AG04450 (cell line): ENCODE measurements at regions not wholly inside any gene's neighbourhood (a gene's known extent, or its start where the extent isn't known, plus 50 kb on each side); places are given as distances from the start of the nearest gene placed in this dataset.

ENCODE experiments used
- CTCF ChIA-PET: fragments of 300-600, 350-600 bp; formaldehyde crosslinking; extraction: SDS; loops from one replicate; lab custom pipeline; 2022; ENCODE audit warnings: antibody characterized with exemption, inconsistent platforms; lab: Charles Lee
- POLR2A ChIA-PET: fragments of 350-600 bp; formaldehyde crosslinking; extraction: SDS; loops from one replicate; lab custom pipeline; 2021; ENCODE audit warnings: antibody characterized with exemption, inconsistent platforms; lab: Yijun Ruan, JAX
- DNase-seq: peaks from one replicate; pipeline ENCODE4 v3.0.0-alpha.2; 2011; ENCODE audit warnings: low read depth, low spot score
- H3K27ac ChIP-seq: one replicate; pipeline ENCODE4 v1.5.1; 2012; ENCODE audit warnings: low read depth, low read length, control low read depth
- H3K27me3 ChIP-seq: one replicate; pipeline ENCODE4 v1.6.0; 2012; ENCODE audit warnings: low read length; ENCODE audit not compliant: control insufficient read depth, insufficient read depth
- H3K4me3 ChIP-seq: 2 replicates; pipeline ENCODE4 v1.5.1; 2011; ENCODE audit warnings: mild to moderate bottlenecking, low read depth, low read length, control low read depth
- H3K9me3 ChIP-seq: 2 replicates; pipeline ENCODE4 v1.5.1; 2012; ENCODE audit warnings: low read length; ENCODE audit not compliant: control insufficient read depth, insufficient read depth
- TF ChIP-seq, protein P1 (sequence below): IDR thresholded peaks from 2 replicates; pipeline ENCODE4 v1.5.1; 2011; ENCODE audit warnings: low read depth, low read length, control low read depth, inconsistent platforms

DNA sequence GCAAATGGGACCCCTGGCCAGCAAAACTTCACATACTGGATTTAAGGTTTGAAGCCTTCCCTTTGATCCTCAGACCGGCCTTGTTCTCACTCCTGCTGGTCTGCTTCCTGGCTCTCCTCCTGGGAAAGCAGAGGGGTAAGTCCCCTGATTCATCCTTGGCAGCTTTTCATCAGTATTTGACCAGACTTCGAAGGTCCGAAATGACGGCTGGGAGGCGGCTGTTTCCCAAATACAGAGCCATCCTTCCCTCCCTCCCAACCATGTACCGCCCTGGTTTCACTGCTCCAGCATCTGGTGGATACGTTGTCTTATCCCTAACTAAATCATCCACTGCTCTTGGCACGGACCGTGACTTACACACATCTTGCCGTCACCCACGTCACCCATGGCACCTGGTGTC is 265.5 kb downstream of the BCOR start:
- TF ChIP-seq, protein P1, sequence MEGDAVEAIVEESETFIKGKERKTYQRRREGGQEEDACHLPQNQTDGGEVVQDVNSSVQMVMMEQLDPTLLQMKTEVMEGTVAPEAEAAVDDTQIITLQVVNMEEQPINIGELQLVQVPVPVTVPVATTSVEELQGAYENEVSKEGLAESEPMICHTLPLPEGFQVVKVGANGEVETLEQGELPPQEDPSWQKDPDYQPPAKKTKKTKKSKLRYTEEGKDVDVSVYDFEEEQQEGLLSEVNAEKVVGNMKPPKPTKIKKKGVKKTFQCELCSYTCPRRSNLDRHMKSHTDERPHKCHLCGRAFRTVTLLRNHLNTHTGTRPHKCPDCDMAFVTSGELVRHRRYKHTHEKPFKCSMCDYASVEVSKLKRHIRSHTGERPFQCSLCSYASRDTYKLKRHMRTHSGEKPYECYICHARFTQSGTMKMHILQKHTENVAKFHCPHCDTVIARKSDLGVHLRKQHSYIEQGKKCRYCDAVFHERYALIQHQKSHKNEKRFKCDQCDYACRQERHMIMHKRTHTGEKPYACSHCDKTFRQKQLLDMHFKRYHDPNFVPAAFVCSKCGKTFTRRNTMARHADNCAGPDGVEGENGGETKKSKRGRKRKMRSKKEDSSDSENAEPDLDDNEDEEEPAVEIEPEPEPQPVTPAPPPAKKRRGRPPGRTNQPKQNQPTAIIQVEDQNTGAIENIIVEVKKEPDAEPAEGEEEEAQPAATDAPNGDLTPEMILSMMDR, result no peak
- H3K27ac ChIP-seq, result no peak overlapping the region
- no peaks in the 10 kb centered on the region for H3K9me3 ChIP-seq
- no peak for DNase-seq
- no peaks in the 10 kb centered on the region for H3K27me3 ChIP-seq
- POLR2A ChIA-PET, result no interaction called here
- no peak overlapping the region for H3K4me3 ChIP-seq
- CTCF ChIA-PET, result no interaction called here

DNA sequence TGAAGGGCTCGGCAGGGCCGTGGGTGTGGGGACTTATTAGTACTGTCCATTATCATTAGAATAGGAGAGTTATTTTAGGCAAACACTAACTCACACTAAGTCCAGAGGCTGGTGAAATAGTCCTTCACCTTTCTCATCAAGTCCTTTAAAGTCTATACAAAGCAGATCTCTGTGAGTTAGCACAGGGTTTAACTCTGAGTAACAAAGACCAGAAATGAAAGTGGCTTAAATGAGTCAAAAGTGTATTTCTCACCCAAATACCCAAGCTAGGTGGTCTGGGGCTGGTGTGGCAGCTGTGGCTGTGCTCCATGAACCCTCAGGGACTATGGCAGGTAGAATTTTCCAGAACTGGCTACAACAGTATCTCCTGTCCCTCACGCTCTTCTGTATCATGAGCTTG is 263.2 kb downstream of the BCOR start:
- no peak overlapping the region for H3K27ac ChIP-seq
- H3K27me3 ChIP-seq, result peaks cover 4% of the 10 kb centered on the region
- TF ChIP-seq, protein P1, result no peak
- CTCF ChIA-PET, result no interaction called here
- no peak for DNase-seq
- H3K9me3 ChIP-seq, result no peaks in the 10 kb centered on the region
- no peak overlapping the region for H3K4me3 ChIP-seq
- POLR2A ChIA-PET, result no interaction called here

DNA sequence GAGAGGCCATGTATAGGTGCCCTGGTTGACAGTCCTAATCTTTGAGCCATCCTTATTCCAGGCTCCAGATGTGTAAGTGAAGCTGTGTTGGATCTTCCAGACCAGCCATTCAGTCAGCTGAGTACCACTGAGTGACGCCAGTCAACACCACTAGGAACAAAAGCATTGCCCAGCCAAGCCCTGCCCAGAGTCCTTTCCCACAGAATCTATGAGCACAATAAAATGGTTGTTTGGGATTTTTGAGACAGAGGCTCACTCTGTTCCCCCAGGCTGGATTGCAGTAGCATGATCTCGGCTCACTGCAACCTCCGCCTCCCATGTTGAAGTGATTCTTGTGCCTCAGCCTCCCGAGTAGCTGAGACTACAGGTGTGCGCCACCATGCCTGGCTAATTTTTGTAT is 262.5 kb downstream of the BCOR start:
- H3K27me3 ChIP-seq, result peaks cover 4% of the 10 kb centered on the region
- no peak overlapping the region for H3K4me3 ChIP-seq
- no peaks in the 10 kb centered on the region for H3K9me3 ChIP-seq
- ChIA-PET POLR2A (no interaction called here), CTCF (no interaction called here)
- no peak overlapping the region for H3K27ac ChIP-seq
- no peak for DNase-seq
- TF ChIP-seq, protein P1, result no peak

DNA sequence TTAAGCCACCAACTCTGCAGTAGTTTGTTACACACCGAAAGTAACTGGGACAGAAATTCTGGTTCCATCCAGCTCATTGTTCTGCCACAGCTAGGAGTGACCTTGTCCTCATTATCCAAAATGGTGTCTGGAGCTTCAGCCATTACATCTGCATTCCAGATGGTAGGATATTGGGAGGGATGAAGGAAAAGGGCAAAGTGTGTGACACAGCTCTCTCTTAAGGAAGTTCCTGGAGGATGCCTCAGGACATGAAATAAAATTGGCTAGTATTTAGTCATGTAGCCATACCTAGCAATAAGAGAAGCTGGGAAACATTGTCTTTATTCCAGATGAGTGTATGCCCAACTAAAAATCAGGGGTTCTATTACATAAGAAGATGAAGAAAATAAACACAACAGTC is 262.0 kb downstream of the BCOR start:
- H3K27me3 ChIP-seq, result peaks cover 4% of the 10 kb centered on the region
- no peaks in the 10 kb centered on the region for H3K9me3 ChIP-seq
- no peak overlapping the region for H3K4me3 ChIP-seq
- ChIA-PET CTCF (no interaction called here), POLR2A (no interaction called here)
- no peak for DNase-seq
- no peak overlapping the region for H3K27ac ChIP-seq
- TF ChIP-seq, protein P1, result no peak

DNA sequence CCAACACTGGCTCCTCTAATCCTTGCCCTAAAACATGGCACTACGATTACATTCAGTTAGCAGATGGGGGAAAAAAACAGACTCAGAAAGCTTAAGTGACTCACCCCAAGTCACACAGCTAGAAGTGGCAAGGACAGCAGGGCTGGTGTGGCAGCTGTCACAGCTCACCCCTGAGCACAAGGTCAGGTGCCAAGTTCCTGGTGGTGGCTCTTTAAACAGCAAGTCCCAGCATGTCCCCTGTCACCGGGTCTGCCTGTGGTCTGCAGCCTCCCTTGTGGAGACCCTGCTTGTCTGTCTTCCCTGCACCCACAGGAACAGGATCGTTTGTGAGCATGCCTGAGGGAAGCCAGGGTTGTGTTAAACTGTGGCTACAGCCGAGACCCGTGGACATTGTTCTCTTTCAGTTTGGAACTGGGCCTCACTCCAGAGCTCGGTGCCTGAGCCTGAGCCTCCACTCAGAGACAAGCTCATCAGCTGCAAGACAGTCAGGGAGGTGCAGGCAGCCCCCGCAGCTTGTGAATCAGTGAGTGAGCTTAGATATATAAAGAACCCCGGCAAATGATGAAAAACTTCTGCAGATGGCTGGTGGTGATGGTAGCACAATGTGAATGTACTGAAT is 260.8 kb downstream of the BCOR start:
- ChIA-PET POLR2A (no interaction called here), CTCF (no interaction called here)
- no peak overlapping the region for H3K27ac ChIP-seq
- TF ChIP-seq, protein P1, result no peak
- no peak for DNase-seq
- no peaks in the 10 kb centered on the region for H3K9me3 ChIP-seq
- peaks cover 4% of the 10 kb centered on the region for H3K27me3 ChIP-seq
- no peak overlapping the region for H3K4me3 ChIP-seq
